Endothelial cell of umbilical vein (primary cell): ENCODE measurements at regions not wholly inside any gene's neighbourhood (a gene's known extent, or its start where the extent isn't known, plus 50 kb on each side); places are given as distances from the start of the nearest gene placed in this dataset.

Experiments
- BruUV-seq: library from RNA; stranded (reverse); fragments of 400-500 nt; replicated peaks from 2 replicates; lab custom pipeline; 2021; lab: Mats Ljungman, UMichigan
- CTCF ChIA-PET: fragments of 300-600, 350-600 bp; sonication (Branson Sonifier 250); formaldehyde crosslinking; loops from one replicate; lab custom pipeline; 2021; ENCODE audit warnings: antibody characterized with exemption, inconsistent platforms; lab: Charles Lee
- POLR2A ChIA-PET: fragments of 300-600, 350-600 bp; sonication (Branson Sonifier 250); formaldehyde crosslinking; loops from one replicate; lab custom pipeline; 2021; ENCODE audit warnings: antibody characterized with exemption, inconsistent platforms; lab: Charles Lee
- DNase-seq: peaks from one replicate; pipeline ENCODE4 v3.0.0-alpha.2; 2011; ENCODE audit warnings: low read depth, low spot score
- FAIRE-seq: peaks from 2 replicates; lab custom pipeline; 2011; peaks lifted over from hg19 to GRCh38; lab: Jason Lieb, UNC
- H2AFZ ChIP-seq: 2 replicates; pipeline ENCODE4 v1.6.0; 2012; ENCODE audit warnings: low read depth, low read length, control low read depth, inconsistent platforms
- H3K27ac ChIP-seq: 2 replicates; pipeline ENCODE4 v1.5.1; 2011; ENCODE audit warnings: low read depth, mild to moderate bottlenecking, control low read depth, low read length, moderate library complexity; ENCODE audit not compliant: insufficient read depth
- H3K27me3 ChIP-seq, 2 experiments: 2 replicates each; pipeline versions ENCODE4 v1.6.0 to v1.6.1; 2011; ENCODE audit warnings: low read length in 2 of 2, mixed read lengths in 1 of 2; ENCODE audit not compliant: control insufficient read depth in 2 of 2, insufficient read depth in 2 of 2
- H3K36me3 ChIP-seq, 2 experiments: 2 replicates in 1 of 2; 3 replicates in 1 of 2; pipeline ENCODE4 v1.5.1; 2011; ENCODE audit warnings: low read length in 2 of 2, mild to moderate bottlenecking in 1 of 2, moderate library complexity in 1 of 2; ENCODE audit not compliant: control insufficient read depth in 2 of 2, insufficient read depth in 2 of 2; ENCODE audit errors: extremely low read depth in 1 of 2
- H3K4me1 ChIP-seq: 3 replicates; pipeline ENCODE4 v1.5.1; 2011; ENCODE audit warnings: mild to moderate bottlenecking, low read length; ENCODE audit not compliant: control insufficient read depth, insufficient read depth; ENCODE audit errors: extremely low read depth
- H3K4me2 ChIP-seq: 2 replicates; pipeline ENCODE4 v1.6.1; 2011; ENCODE audit warnings: low read length, control low read depth, mixed read lengths; ENCODE audit not compliant: insufficient read depth
- H3K4me3 ChIP-seq, 3 experiments: fragments of 200-600 bp in 1 of 3; sonication (generic), shearing (Covaris generic) in 1 of 3; replicated peaks in 1 of 3; 2 replicates each; pipeline ENCODE4 v1.5.1; 2011 to 2016; ENCODE audit warnings: control low read depth in 3 of 3, low read length in 3 of 3, mild to moderate bottlenecking in 2 of 3, inconsistent platforms in 1 of 3, low read depth in 1 of 3, moderate library complexity in 1 of 3; ENCODE audit not compliant: insufficient read depth in 1 of 3
- H3K79me2 ChIP-seq: 2 replicates; pipeline ENCODE4 v1.6.0; 2012; ENCODE audit warnings: low read length, inconsistent platforms; ENCODE audit not compliant: control insufficient read depth, insufficient read depth
- H3K9ac ChIP-seq: replicated peaks from 2 replicates; pipeline ENCODE3; 2011; ENCODE audit warnings: low read length, control low read depth; ENCODE audit not compliant: insufficient read depth; ENCODE audit errors: extremely low read depth
- H3K9me1 ChIP-seq: replicated peaks from 3 replicates; pipeline ENCODE4 v1.6.0; 2011; ENCODE audit warnings: mild to moderate bottlenecking, low read length; ENCODE audit not compliant: control insufficient read depth, insufficient read depth; ENCODE audit errors: extremely low read depth
- H3K9me3 ChIP-seq: replicated peaks from 2 replicates; pipeline ENCODE4 v1.5.1; 2012; ENCODE audit warnings: low read length, inconsistent platforms; ENCODE audit not compliant: control insufficient read depth, insufficient read depth
- H4K20me1 ChIP-seq: replicated peaks from 2 replicates; pipeline ENCODE3; 2011; ENCODE audit warnings: mild to moderate bottlenecking, low read length; ENCODE audit not compliant: control insufficient read depth, insufficient read depth; ENCODE audit errors: extremely low read depth
- CTCF ChIP-seq, 2 donors: IDR thresholded peaks; 1 replicate in 1 of 2; 2 replicates in 1 of 2; pipeline ENCODE4 v1.5.1; 2011; ENCODE audit warnings: low read length in 2 of 2, mild to moderate bottlenecking in 2 of 2, moderate library complexity in 2 of 2, control low read depth in 1 of 2, inconsistent platforms in 1 of 2, low read depth in 1 of 2; ENCODE audit not compliant: insufficient read depth in 1 of 2; ENCODE audit errors: extremely low read depth in 1 of 2
- EZH2 ChIP-seq: IDR thresholded peaks from 2 replicates; pipeline ENCODE4 v1.6.1; 2012; ENCODE audit warnings: borderline replicate concordance, low read depth, mild to moderate bottlenecking, moderate library complexity, low read length, inconsistent platforms; ENCODE audit not compliant: severe bottlenecking
- FOS ChIP-seq: IDR thresholded peaks from 2 replicates; pipeline ENCODE4 v1.6.1; 2011; ENCODE audit warnings: mild to moderate bottlenecking, low read length, moderate library complexity, borderline replicate concordance; ENCODE audit not compliant: insufficient read depth
- GATA2 ChIP-seq: IDR thresholded peaks from 2 replicates; pipeline ENCODE4 v1.7.0; 2011; ENCODE audit warnings: low read depth, mild to moderate bottlenecking, moderate library complexity, mixed read lengths, low read length; ENCODE audit not compliant: insufficient read length, insufficient read depth
- JUN ChIP-seq: IDR thresholded peaks from 2 replicates; pipeline ENCODE4 v1.6.1; 2011; ENCODE audit warnings: borderline replicate concordance, low read depth; ENCODE audit not compliant: insufficient read length, insufficient read depth
- MAX ChIP-seq: IDR thresholded peaks from 2 replicates; pipeline ENCODE4 v1.6.1; 2011; ENCODE audit not compliant: insufficient read depth, insufficient read length
- MYC ChIP-seq: IDR thresholded peaks from one replicate; pipeline ENCODE4 v1.6.1; 2011; ENCODE audit warnings: mild to moderate bottlenecking, low read depth, low read length
- POLR2A ChIP-seq: IDR thresholded peaks from 2 replicates; pipeline ENCODE4 v1.6.1; 2012; ENCODE audit warnings: low read depth, mild to moderate bottlenecking, control low read depth, low read length
- POLR2AphosphoS5 ChIP-seq: IDR thresholded peaks from 2 replicates; pipeline ENCODE4 v1.6.1; 2012; ENCODE audit warnings: low read depth, mild to moderate bottlenecking, control low read depth, low read length, moderate library complexity; ENCODE audit not compliant: insufficient read depth
- dilution Hi-C: fragments of 300-500 bp; cut with MboI; formaldehyde crosslinking; loops from one replicate; pipeline ENCODE4 v1.15.0; 2019; ENCODE audit warnings: low sequenced_read_pairs; ENCODE audit not compliant: extremely low pct_ligation_motif_present
- intact Hi-C: fragments of 100-400 bp; cut with micrococcal nuclease; formaldehyde crosslinking; loops from one replicate; pipeline ENCODE4 v1.10.0; 2022

GRCh38 chr7:26989897-26990670, 105.7 kb downstream of the HOXA1 start:
- H4K20me1 ChIP-seq: no peaks in the 10 kb centered on the region
- dilution Hi-C loops: no loop called here
- H3K27me3 ChIP-seq: no peaks in the 10 kb centered on the region
- no peaks in the 10 kb centered on the region for H3K79me2 ChIP-seq
- H3K27ac ChIP-seq: no peak overlapping the region
- no peak overlapping the region for H3K4me2 ChIP-seq
- TF ChIP-seq CTCF (IDR thresholded peaks at IDR 0.05; ENCODE audit: extremely low read depth in 1 of 2, insufficient read depth in 1 of 2, low read depth in 1 of 2, low read length in 2 of 2) (no peak), GATA2 (no peak), EZH2 (no peak), MYC (no peak), FOS (no peak), MAX (no peak), POLR2AphosphoS5 (no peak), POLR2A (no peak), JUN (no peak)
- ChIA-PET CTCF (no interaction called here), POLR2A (no interaction called here)
- BruUV-seq: no TSS peak
- no peak overlapping the region for H3K9ac ChIP-seq
- H3K9me3 ChIP-seq: no peaks in the 10 kb centered on the region
- H3K9me1 ChIP-seq: no peaks in the 10 kb centered on the region
- no peak overlapping the region for H3K4me3 ChIP-seq
- peak; percentile 21 for FAIRE-seq
- H3K36me3 ChIP-seq: no peaks in the 10 kb centered on the region
- intact Hi-C loops: no loop called here
- no peaks in the 10 kb centered on the region for H3K4me1 ChIP-seq
- no peak overlapping the region for H2AFZ ChIP-seq
- DNase-seq: no peak
